Sigmoid colon (tissue), 4 donors: ENCODE measurements at regions not wholly inside any gene's neighbourhood (a gene's known extent, or its start where the extent isn't known, plus 50 kb on each side); places are given as distances from the start of the nearest gene placed in this dataset.

ENCODE experiments used
- CTCF ChIP-seq, 4 experiments: fragments of 450-650 bp in 3 of 4; fragments of 200-600 bp in 1 of 4; IDR thresholded peaks; one replicate each; pipeline ENCODE4 v1.5.1; 2016 to 2019; ENCODE audit warnings: antibody characterized with exemption in 4 of 4, mild to moderate bottlenecking in 3 of 4, moderate library complexity in 2 of 4
- EP300 ChIP-seq, 4 donors: sonication (generic); formaldehyde crosslinking; IDR thresholded peaks; one replicate each; pipeline ENCODE4 v1.6.1; 2017; ENCODE audit warnings: antibody characterized with exemption in 4 of 4

DNA sequence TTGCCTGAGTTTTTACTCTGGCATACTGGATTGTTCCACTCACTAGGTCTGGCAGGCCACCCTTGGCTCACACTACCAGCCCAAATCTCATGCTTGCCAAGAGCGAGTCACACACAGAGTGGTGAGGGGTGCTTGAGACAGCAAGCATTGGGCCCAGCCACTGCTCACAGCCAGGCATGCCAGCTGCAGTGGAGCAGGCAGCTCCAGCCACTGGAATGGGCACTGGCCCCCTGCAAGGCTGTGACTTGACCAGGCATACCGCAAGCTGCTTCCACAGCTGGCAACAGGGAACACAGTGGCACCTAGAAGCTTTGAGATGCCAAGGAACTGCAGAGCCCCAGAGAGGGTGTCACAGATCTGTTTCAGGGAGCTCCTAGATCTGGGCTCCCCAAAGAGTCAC, 488.5 kb downstream of the LRFN5 start:
- TF ChIP-seq CTCF (IDR thresholded peaks at IDR 0.05) = no peak
- no peak for TF ChIP-seq EP300 (IDR thresholded peaks at IDR 0.05)
